ENCODE measurements at regions not wholly inside any gene's neighbourhood (a gene's known extent, or its start where the extent isn't known, plus 50 kb on each side); places are given as distances from the start of the nearest gene placed in this dataset.
"Not testable (repeated sequence)": the region's sequence is repeated elsewhere in the genome, so short reads cannot be mapped to it uniquely, and the experiment has no call there.

GRCh38 chr14:61602003-61602732 is 93.1 kb upstream of the HIF1A start:
- no peak for DNase-seq

GRCh38 chr14:61602733-61603077 is 92.6 kb upstream of the HIF1A start:
- DNase-seq, result no peak

DNA sequence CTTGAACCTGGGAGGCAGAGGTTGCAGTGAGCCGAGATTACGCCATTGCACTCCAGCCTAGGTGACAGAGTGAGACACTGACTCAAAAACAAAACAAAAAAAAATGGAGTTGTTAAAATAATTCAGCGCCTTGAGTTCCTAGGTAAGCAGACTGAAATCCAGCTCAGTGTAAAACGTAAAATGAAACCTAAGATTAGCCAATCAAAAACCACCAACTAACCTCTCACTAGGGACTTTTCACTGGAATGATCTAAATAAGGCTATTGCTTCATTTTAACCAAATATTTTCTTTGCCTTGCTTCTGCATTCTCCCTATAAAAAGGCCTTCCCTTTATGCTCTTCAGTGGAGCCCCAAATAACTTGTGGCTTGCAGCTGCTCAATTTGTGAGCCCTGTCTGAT is 91.6 kb upstream of the HIF1A start:
- peak in 1 of 5 experiments; percentile 18 for DNase-seq

- no peak for DNase-seq
Measured at GRCh38 chr14:61607570-61608244, 87.6 kb upstream of the HIF1A start.

- no peak for DNase-seq
Measured at GRCh38 chr14:61608245-61609165, 86.8 kb upstream of the HIF1A start.

GRCh38 chr14:61609191-61609843 is 86.0 kb upstream of the HIF1A start:
- no peak for DNase-seq

GRCh38 chr14:61609884-61610283 is 85.4 kb upstream of the HIF1A start:
- no peak for DNase-seq

DNA sequence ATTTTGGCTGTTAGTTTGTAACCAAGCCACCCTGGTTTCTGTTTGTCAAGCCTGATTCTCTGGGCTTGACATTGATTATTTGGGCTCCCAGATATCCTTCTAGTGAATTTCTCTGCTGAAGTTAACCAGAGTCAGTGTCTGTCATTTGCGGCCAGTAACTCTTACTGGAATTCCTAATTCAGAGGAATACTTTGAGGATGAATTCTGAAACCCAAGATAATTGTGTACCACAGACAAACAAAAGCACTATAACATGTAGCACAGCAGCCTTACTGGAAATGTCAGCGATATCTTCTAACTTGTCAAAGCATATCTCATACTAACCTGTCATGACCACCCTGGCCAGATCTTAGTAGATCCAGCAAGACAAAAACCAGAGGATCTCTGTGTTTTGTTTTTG is 84.4 kb upstream of the HIF1A start:
- DNase-seq, result no peak

DNA sequence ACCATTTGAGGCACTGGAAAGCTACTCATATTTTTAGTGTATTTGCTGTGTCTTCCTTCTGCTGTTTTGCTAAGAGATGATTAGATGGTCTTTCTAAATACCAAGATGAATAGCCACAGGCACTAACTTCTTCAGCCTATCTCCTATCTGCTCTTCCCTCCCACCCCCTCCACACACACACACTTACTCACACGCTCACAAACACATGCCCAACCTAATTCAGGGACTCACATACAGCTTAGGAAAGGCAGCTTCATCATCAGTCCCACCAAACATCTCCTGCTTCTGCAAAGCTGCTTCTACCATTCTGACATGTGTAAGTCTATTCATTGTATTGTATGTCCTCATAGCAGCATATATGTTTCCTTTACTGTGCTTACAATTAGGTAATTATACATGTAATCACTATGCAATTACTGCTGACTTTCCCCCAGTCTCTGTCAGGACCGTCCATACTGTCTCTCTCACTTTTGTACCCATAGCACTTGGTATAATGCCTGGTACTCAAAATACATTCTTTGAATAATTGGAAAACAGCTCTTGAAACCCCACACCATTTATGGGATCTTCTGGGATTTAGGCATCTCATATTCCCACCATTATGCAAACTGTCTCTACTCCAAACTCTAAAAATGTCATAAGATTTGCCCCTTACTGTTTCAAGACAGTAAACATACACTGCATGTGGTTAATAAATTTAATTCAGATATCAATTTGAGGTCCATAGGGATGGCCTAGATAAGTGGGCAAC is 83.3 kb upstream of the HIF1A start:
- DNase-seq, result no peak

- not testable (repeated sequence) for DNase-seq
Measured at GRCh38 chr14:61613006-61613405, 82.3 kb upstream of the HIF1A start.

DNA sequence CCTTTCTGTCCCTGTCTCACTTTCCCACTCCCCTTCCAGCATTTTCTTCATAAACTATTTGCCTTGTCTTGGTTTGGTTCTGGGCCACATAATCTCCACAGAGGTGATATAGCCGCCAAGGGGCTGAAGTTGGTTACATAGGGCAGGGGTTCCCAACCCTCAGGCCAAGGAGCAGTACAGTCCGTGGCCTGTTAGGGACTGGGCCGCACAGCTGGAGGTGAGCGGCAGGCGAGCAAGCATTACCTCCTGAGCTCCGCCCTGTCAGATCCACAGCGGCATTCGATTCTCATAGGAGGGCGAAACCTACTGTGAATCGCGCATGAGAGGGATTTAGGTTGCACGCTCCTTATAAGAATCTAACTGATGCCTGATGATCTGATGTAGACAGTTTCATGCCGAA is 80.6 kb upstream of the HIF1A start:
- DNase-seq, result no peak

DNA sequence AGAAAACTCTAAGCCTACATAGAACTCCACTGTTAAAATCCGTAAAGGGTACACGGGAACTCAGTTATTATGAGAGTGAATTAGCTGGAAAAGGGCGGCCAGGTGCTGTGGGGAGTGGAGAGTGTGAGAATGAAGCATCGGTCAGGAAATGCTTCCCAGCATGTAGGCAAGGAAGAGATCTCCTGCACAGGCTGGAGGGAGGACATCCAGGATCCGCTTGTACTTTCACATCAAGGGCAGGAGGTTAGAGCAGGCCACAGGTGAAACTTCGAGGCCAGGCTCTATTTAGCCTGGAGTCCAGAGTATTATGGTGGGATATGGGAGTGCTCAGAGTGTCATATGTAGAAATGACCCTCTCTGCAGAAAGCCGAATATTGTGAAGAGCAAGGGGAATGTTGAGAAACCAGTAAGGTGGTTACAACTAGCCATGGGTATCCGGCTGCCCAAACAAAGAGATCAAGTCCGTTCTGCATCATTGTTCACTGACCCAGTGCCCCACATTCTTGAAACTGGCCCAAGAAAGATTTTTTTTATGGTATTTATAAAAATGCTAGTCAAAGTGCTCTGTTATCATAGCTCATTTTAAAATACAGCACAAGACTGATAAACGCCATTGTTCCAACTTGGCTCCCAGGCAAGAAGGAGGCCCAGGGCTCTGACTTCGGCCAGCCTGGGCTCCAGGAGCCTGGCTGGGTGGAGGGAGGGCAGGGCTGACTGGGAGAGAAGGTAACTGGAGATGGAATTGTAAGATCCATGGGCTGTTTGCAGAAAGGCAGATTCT is 79.4 kb upstream of the HIF1A start:
- DNase-seq, result no peak

GRCh38 chr14:61616524-61617185 is 78.7 kb upstream of the HIF1A start:
- no peak for DNase-seq

GRCh38 chr14:61618448-61618847 is 76.9 kb upstream of the HIF1A start:
- DNase-seq, result no peak

DNA sequence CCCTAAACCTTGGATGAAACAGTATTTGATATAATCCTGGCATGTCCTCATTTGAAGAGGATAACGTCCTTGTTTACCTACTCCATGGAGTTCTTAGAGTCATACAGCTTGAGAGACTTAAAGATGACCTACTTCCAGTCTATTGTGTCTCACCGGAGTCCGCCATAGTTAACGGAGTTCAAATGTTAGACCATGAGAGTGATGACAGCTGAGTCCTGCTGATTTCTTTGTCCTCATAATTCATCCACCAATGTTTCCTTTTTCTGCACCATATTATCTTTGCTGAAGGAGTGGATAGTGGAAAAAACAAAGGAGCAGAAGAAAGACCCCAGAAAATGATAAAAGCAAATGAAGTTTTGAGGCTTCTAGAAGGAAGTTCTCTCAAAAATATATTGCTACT is 75.8 kb upstream of the HIF1A start:
- no peak for DNase-seq

DNA sequence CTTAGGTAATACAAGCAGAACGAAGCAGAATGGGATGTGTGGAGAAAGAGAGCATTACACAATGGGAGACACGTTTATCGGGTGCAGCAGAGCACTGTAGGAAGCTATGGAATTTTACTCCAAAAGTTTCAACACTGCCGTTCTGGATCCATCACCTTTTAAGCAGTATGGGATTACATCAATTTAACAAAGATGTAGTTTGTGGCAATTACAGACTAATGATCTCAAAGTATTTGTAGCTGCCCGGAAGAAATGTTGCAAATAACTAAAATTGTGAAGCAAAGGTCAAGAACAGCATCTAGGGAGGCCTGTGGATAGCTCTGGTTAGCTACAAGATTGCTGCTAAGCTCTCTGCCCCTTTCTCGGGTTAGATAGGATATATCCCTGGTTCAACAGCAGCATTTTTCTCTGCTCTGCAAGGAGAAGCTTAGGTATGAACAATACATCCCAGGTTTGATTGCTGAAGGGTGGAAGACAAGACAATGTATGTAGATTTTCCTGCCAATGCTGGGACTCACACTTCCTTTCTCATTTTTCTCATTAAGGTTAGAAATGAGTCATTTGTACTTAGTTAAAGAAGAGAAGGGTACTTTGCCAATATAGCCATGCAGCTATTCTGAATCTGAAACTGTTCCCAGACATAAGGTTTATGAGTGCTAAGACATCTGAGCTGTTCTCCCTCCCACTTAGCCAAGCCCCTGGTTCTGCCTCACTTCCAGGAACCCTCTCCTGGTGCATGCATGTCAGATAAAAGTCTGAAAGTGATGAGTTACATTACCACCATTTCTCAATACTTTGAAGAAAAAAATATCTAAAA is 75.0 kb upstream of the HIF1A start:
- DNase-seq, result peak in 2 of 5 experiments; percentile 12 to 40

DNA sequence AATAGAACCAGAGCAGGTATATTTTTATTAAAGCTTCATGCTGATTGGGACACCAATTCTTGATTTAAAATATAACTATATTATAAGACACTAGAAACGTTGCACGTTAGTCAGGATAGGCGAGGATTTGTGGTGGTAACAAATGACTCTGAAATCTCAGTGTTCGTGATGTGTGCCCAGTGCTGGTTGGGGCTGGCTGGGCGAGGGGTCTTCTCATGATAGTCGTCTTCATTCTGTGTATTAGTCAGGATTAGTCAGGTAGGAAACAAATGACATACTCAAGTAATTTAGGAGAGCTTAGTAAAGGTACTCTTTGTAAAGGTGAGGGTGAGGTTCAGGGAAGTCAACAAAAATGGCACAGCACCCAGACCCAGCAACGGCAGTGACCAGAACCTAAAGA is 73.9 kb upstream of the HIF1A start:
- DNase-seq, result no peak

- DNase-seq, result no peak
Measured at GRCh38 chr14:61622051-61622450, 73.3 kb upstream of the HIF1A start.

DNA sequence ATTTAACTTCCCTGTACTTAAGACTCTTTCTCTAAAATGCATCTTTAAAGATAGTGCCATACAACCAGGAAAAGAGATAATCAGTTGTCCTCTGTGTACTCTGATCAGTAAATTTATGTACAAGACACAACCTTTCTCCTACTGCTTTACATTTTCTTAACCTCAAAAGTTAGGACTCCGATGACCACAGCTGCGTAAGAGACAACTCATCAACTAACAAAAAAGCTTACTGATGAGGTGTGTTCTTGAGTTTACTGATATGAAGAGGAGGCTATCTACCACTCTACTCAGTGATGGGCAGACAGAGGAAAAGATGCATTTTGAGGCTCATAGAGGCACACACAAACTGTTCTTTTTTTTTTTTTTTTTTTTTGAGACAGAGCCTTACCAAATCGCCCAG is 71.4 kb upstream of the HIF1A start:
- no peak for DNase-seq

- DNase-seq, result no peak
Measured at GRCh38 chr14:61625165-61625564, 70.1 kb upstream of the HIF1A start.
